ENCODE measurements at regions not wholly inside any gene's neighbourhood (a gene's known extent, or its start where the extent isn't known, plus 50 kb on each side); places are given as distances from the start of the nearest gene placed in this dataset.

DNA sequence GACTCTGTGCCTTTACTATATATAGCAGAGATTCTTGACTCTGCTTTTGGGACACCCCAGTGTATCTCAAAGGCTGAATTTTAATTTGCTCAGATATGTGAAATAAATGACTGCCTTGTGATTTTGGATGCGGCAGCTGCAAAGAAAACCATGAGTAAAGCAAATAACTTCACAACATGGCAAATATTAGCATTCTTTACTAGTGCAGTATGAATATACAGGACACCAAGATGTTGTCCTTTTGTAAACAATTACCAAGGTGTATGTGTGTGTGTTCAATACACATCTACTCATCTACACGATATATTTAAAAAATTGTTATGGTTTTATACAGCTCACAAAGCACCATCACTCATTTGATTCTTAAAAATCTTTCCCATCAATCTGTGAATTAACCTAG is 70.6 kb upstream of the TCF4 start:
- WGBS, result 98% methylated on average over 2 of the region's 2 CpGs
- no peaks in the 10 kb centered on the region for H3K4me1 ChIP-seq (ENCODE audit: control insufficient read depth in 2 of 2, insufficient read depth in 2 of 2, low read length in 2 of 2)
- no peaks in the 10 kb centered on the region for H3K27me3 ChIP-seq (ENCODE audit: control insufficient read depth in 2 of 2, insufficient read depth in 1 of 2, low read length in 1 of 2)
- no peak overlapping the region for H3K4me3 ChIP-seq (ENCODE audit: low read length in 2 of 2)
- H3K27ac ChIP-seq (ENCODE audit: low read depth in 1 of 2, low read length in 1 of 2), result no peak overlapping the region
- H3K9me3 ChIP-seq (ENCODE audit: control insufficient read depth in 2 of 2, insufficient read depth in 1 of 2, low read length in 1 of 2), result no peaks in the 10 kb centered on the region
- no peak for DNase-seq (ENCODE audit: low read depth in 6 of 9, low spot score in 9 of 9)
- H3K36me3 ChIP-seq (ENCODE audit: control insufficient read depth in 2 of 2, insufficient read depth in 2 of 2, low read length in 1 of 2), result no peaks in the 10 kb centered on the region

DNA sequence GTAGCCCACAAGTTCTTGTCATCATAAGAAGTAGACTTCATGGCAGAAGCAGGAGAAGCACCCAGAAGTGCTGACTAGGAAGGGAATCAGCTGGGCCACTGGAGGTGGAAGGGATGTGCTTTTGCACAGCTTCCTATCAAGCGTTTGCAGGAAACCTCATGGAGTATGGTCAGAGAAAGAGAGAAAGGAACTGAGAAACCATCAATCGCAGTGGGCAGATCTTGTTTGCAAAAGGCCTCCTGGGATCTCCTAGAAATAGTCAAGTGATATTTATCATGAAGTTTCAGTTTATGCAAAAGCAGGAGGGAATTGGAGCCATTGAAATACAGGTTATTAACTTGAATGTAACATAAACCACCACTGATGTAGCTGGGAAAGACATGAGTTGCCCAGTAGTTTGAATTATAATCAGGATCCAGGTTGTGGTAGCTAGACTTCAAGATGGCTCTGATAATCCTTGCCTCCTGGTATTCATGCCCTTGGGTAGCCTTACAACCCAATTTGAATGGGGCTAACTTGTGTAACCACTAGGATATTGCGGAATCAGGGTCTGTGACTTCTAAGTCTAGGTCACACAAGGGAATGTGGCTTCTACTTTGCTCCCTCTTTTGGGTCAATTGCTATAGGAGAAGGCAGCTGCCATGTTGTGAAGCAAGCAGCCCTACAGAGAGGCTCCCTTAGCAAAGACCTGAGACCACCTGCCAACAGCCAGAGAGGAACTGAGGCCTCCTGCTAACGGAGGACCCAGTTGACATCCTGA is 69.8 kb upstream of the TCF4 start:
- Histone ChIP-seq H3K9me3 (ENCODE audit: control insufficient read depth in 2 of 2, insufficient read depth in 1 of 2, low read length in 1 of 2) (no peaks in the 10 kb centered on the region), H3K4me3 (ENCODE audit: low read length in 2 of 2) (no peak overlapping the region), H3K36me3 (ENCODE audit: control insufficient read depth in 2 of 2, insufficient read depth in 2 of 2, low read length in 1 of 2) (no peaks in the 10 kb centered on the region), H3K27ac (ENCODE audit: low read depth in 1 of 2, low read length in 1 of 2) (no peak overlapping the region), H3K4me1 (ENCODE audit: control insufficient read depth in 2 of 2, insufficient read depth in 2 of 2, low read length in 2 of 2) (no peaks in the 10 kb centered on the region), H3K27me3 (ENCODE audit: control insufficient read depth in 2 of 2, insufficient read depth in 1 of 2, low read length in 1 of 2) (no peaks in the 10 kb centered on the region)
- 77% methylated on average over 4 of the region's 4 CpGs for WGBS
- no peak for DNase-seq (ENCODE audit: low read depth in 6 of 9, low spot score in 9 of 9)

GRCh38 chr18:55654986-55655385 is 67.0 kb upstream of the TCF4 start:
- Histone ChIP-seq H3K36me3 (ENCODE audit: control insufficient read depth in 2 of 2, insufficient read depth in 2 of 2, low read length in 1 of 2) (no peaks in the 10 kb centered on the region), H3K4me1 (ENCODE audit: control insufficient read depth in 2 of 2, insufficient read depth in 2 of 2, low read length in 2 of 2) (no peaks in the 10 kb centered on the region), H3K4me3 (ENCODE audit: low read length in 2 of 2) (no peak overlapping the region), H3K27me3 (ENCODE audit: control insufficient read depth in 2 of 2, insufficient read depth in 1 of 2, low read length in 1 of 2) (no peaks in the 10 kb centered on the region), H3K27ac (ENCODE audit: low read depth in 1 of 2, low read length in 1 of 2) (no peak overlapping the region), H3K9me3 (ENCODE audit: control insufficient read depth in 2 of 2, insufficient read depth in 1 of 2, low read length in 1 of 2) (no peaks in the 10 kb centered on the region)
- DNase-seq (ENCODE audit: low read depth in 6 of 9, low spot score in 9 of 9), result no peak

DNA sequence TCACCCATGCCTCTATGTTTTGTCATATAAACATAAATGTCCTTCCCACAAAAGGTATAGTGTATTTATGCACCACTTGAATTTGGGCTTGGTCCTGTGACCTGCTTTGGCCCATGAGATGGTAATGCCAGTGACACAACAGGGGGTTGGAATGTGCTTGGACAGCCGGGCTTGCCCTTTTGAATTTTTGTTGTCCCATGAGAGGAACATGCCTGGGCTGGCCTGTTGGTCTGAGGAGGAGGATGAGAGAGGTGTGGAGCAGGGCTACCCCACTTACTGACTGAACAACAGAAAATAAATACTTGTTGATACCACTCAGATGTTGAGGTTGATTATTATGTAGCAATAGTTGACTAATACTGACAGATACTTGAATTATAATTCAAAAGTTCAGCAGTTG is 63.2 kb upstream of the TCF4 start:
- H3K4me1 ChIP-seq (ENCODE audit: control insufficient read depth in 2 of 2, insufficient read depth in 2 of 2, low read length in 2 of 2), result no peaks in the 10 kb centered on the region
- DNase-seq (ENCODE audit: low read depth in 6 of 9, low spot score in 9 of 9), result no peak
- no peak overlapping the region for H3K4me3 ChIP-seq (ENCODE audit: low read length in 2 of 2)
- WGBS, result 92% methylated on average over 1 of the region's 1 CpG
- H3K36me3 ChIP-seq (ENCODE audit: control insufficient read depth in 2 of 2, insufficient read depth in 2 of 2, low read length in 1 of 2), result no peaks in the 10 kb centered on the region
- no peak overlapping the region for H3K27ac ChIP-seq (ENCODE audit: low read depth in 1 of 2, low read length in 1 of 2)
- no peaks in the 10 kb centered on the region for H3K27me3 ChIP-seq (ENCODE audit: control insufficient read depth in 2 of 2, insufficient read depth in 1 of 2, low read length in 1 of 2)
- H3K9me3 ChIP-seq (ENCODE audit: control insufficient read depth in 2 of 2, insufficient read depth in 1 of 2, low read length in 1 of 2), result no peaks in the 10 kb centered on the region

- Histone ChIP-seq H3K27ac (ENCODE audit: low read depth in 1 of 2, low read length in 1 of 2) (no peak overlapping the region), H3K9me3 (ENCODE audit: control insufficient read depth in 2 of 2, insufficient read depth in 1 of 2, low read length in 1 of 2) (no peaks in the 10 kb centered on the region), H3K4me3 (ENCODE audit: low read length in 2 of 2) (no peak overlapping the region), H3K4me1 (ENCODE audit: control insufficient read depth in 2 of 2, insufficient read depth in 2 of 2, low read length in 2 of 2) (no peaks in the 10 kb centered on the region), H3K36me3 (ENCODE audit: control insufficient read depth in 2 of 2, insufficient read depth in 2 of 2, low read length in 1 of 2) (no peaks in the 10 kb centered on the region), H3K27me3 (ENCODE audit: control insufficient read depth in 2 of 2, insufficient read depth in 1 of 2, low read length in 1 of 2) (no peaks in the 10 kb centered on the region)
- DNase-seq (ENCODE audit: low read depth in 6 of 9, low spot score in 9 of 9), result no peak
- 87% methylated on average over 4 of the region's 4 CpGs for WGBS
These were observed 62.4 kb upstream of the TCF4 start for GRCh38 chr18:55650363-55650870.

DNA sequence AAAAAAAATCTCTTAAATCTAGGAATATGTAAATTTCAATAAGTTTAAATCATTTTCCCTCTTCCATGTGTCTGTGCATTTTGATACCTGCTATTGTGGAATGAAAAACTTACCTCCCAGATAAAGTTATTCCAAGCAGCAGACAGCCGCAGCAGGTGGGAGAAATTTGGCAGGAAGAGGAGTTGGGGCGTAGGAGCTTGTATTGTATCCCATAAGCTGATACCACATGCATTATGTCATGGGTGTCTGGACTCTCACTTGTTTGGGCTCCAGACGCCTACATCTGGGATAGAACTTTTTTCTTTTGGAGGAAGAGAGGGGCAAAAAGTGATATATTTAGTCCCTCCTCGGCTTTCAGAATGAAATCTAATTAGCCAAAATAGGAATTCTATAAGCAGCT is 59.3 kb upstream of the TCF4 start:
- 94% methylated on average over 4 of the region's 4 CpGs for WGBS
- H3K36me3 ChIP-seq (ENCODE audit: control insufficient read depth in 2 of 2, insufficient read depth in 2 of 2, low read length in 1 of 2), result no peaks in the 10 kb centered on the region
- no peak for DNase-seq (ENCODE audit: low read depth in 6 of 9, low spot score in 9 of 9)
- H3K9me3 ChIP-seq (ENCODE audit: control insufficient read depth in 2 of 2, insufficient read depth in 1 of 2, low read length in 1 of 2), result no peaks in the 10 kb centered on the region
- no peak overlapping the region for H3K4me3 ChIP-seq (ENCODE audit: low read length in 2 of 2)
- H3K27ac ChIP-seq (ENCODE audit: low read depth in 1 of 2, low read length in 1 of 2), result no peak overlapping the region
- H3K27me3 ChIP-seq (ENCODE audit: control insufficient read depth in 2 of 2, insufficient read depth in 1 of 2, low read length in 1 of 2), result no peaks in the 10 kb centered on the region
- no peaks in the 10 kb centered on the region for H3K4me1 ChIP-seq (ENCODE audit: control insufficient read depth in 2 of 2, insufficient read depth in 2 of 2, low read length in 2 of 2)

GRCh38 chr18:55642191-55642590 is 54.2 kb upstream of the TCF4 start:
- WGBS, result 48% methylated on average over 2 of the region's 2 CpGs
- H3K27ac ChIP-seq (ENCODE audit: low read depth in 1 of 2, low read length in 1 of 2), result no peak overlapping the region
- no peaks in the 10 kb centered on the region for H3K36me3 ChIP-seq (ENCODE audit: control insufficient read depth in 2 of 2, insufficient read depth in 2 of 2, low read length in 1 of 2)
- no peaks in the 10 kb centered on the region for H3K9me3 ChIP-seq (ENCODE audit: control insufficient read depth in 2 of 2, insufficient read depth in 1 of 2, low read length in 1 of 2)
- no peaks in the 10 kb centered on the region for H3K4me1 ChIP-seq (ENCODE audit: control insufficient read depth in 2 of 2, insufficient read depth in 2 of 2, low read length in 2 of 2)
- no peak for DNase-seq (ENCODE audit: low read depth in 6 of 9, low spot score in 9 of 9)
- no peaks in the 10 kb centered on the region for H3K27me3 ChIP-seq (ENCODE audit: control insufficient read depth in 2 of 2, insufficient read depth in 1 of 2, low read length in 1 of 2)
- no peak overlapping the region for H3K4me3 ChIP-seq (ENCODE audit: low read length in 2 of 2)

- Histone ChIP-seq H3K36me3 (ENCODE audit: control insufficient read depth in 2 of 2, insufficient read depth in 2 of 2, low read length in 1 of 2) (no peaks in the 10 kb centered on the region), H3K4me3 (ENCODE audit: low read length in 2 of 2) (no peak overlapping the region), H3K9me3 (ENCODE audit: control insufficient read depth in 2 of 2, insufficient read depth in 1 of 2, low read length in 1 of 2) (no peaks in the 10 kb centered on the region), H3K27ac (ENCODE audit: low read depth in 1 of 2, low read length in 1 of 2) (no peak overlapping the region), H3K4me1 (ENCODE audit: control insufficient read depth in 2 of 2, insufficient read depth in 2 of 2, low read length in 2 of 2) (no peaks in the 10 kb centered on the region), H3K27me3 (ENCODE audit: control insufficient read depth in 2 of 2, insufficient read depth in 1 of 2, low read length in 1 of 2) (no peaks in the 10 kb centered on the region)
- 65% methylated on average over 4 of the region's 4 CpGs for WGBS
- no peak for DNase-seq (ENCODE audit: low read depth in 6 of 9, low spot score in 9 of 9)
These were observed 53.5 kb upstream of the TCF4 start for GRCh38 chr18:55641486-55641885.
